T47D (cell line): ENCODE measurements at regions not wholly inside any gene's neighbourhood (a gene's known extent, or its start where the extent isn't known, plus 50 kb on each side); places are given as distances from the start of the nearest gene placed in this dataset.

Experiments
- DNase-seq, 2 experiments: peaks; one replicate each; pipeline versions ENCODE4 v3.0.0 to v3.0.0-alpha.2; 2011 to 2012; ENCODE audit warnings: low read depth in 1 of 2, low spot score in 1 of 2
- JUND ChIP-seq: IDR thresholded peaks from 2 replicates; pipeline ENCODE4 v1.6.1; 2012; ENCODE audit warnings: low read depth
- in situ Hi-C: cut with HindIII; loops from 2 replicates; pipeline ENCODE4 v1.10.0; 2016; ENCODE audit warnings: low sequenced_read_pairs, low pct_unique_long_range_greater_than_20kb

- no peak for DNase-seq
- no peak for TF ChIP-seq JUND
- in situ Hi-C loops = no loop called here
Observed at GRCh38 chr1:232566093-232566492, 63.8 kb downstream of the SIPA1L2 start.

GRCh38 chr1:232562855-232563510, 67.0 kb downstream of the SIPA1L2 start:
- TF ChIP-seq JUND = no peak
- in situ Hi-C loops = no loop called here
- DNase-seq = no peak

GRCh38 chr1:232561381-232561780, 68.6 kb downstream of the SIPA1L2 start:
- no peak for DNase-seq
- in situ Hi-C loops = no loop called here
- TF ChIP-seq JUND = no peak

GRCh38 chr1:232560940-232561339, 69.0 kb downstream of the SIPA1L2 start:
- no peak for DNase-seq
- TF ChIP-seq JUND = no peak
- in situ Hi-C loops = no loop called here

GRCh38 chr1:232558954-232559353, 71.0 kb downstream of the SIPA1L2 start:
- no peak for TF ChIP-seq JUND
- no peak for DNase-seq
- in situ Hi-C loops = no loop called here

- no peak for TF ChIP-seq JUND
- DNase-seq = no peak
- in situ Hi-C loops = no loop called here
Observed at GRCh38 chr1:232557502-232558191, 72.3 kb downstream of the SIPA1L2 start.

- no peak for DNase-seq
- in situ Hi-C loops = no loop called here
- no peak for TF ChIP-seq JUND
Observed at GRCh38 chr1:232557096-232557495, 72.8 kb downstream of the SIPA1L2 start.

GRCh38 chr1:232556351-232556750, 73.6 kb downstream of the SIPA1L2 start:
- DNase-seq = no peak
- TF ChIP-seq JUND = no peak
- in situ Hi-C loops = no loop called here

GRCh38 chr1:232555494-232556210, 74.3 kb downstream of the SIPA1L2 start:
- in situ Hi-C loops = no loop called here
- DNase-seq = no peak
- no peak for TF ChIP-seq JUND

GRCh38 chr1:232554409-232554808, 75.5 kb downstream of the SIPA1L2 start:
- in situ Hi-C loops = no loop called here
- no peak for TF ChIP-seq JUND
- DNase-seq = no peak

GRCh38 chr1:232553809-232554208, 76.1 kb downstream of the SIPA1L2 start:
- no peak for DNase-seq
- in situ Hi-C loops = no loop called here
- TF ChIP-seq JUND = no peak

GRCh38 chr1:232553050-232553754, 76.7 kb downstream of the SIPA1L2 start:
- DNase-seq = no peak
- TF ChIP-seq JUND = no peak
- in situ Hi-C loops = no loop called here
